ENCODE measurements at regions not wholly inside any gene's neighbourhood (a gene's known extent, or its start where the extent isn't known, plus 50 kb on each side); places are given as distances from the start of the nearest gene placed in this dataset.

- TF ChIP-seq AHDC1 (CRISPR knock-in tag; IDR thresholded peaks at IDR 0.05; ENCODE audit: borderline replicate concordance) (no peak), MXD1 (CRISPR knock-in tag; IDR thresholded peaks at IDR 0.05) (no peak), ZNF841 (CRISPR knock-in tag; IDR thresholded peaks at IDR 0.05; ENCODE audit: borderline replicate concordance) (no peak), ZNF746 (CRISPR knock-in tag; IDR thresholded peaks at IDR 0.05) (no peak), ERF (CRISPR knock-in tag; IDR thresholded peaks at IDR 0.05) (no peak), AKAP8 (CRISPR knock-in tag; IDR thresholded peaks at IDR 0.05) (no peak), ZNF333 (CRISPR knock-in tag; IDR thresholded peaks at IDR 0.05; ENCODE audit: borderline replicate concordance) (no peak), ZNF678 (CRISPR knock-in tag; IDR thresholded peaks at IDR 0.05) (no peak), MXI1 (IDR thresholded peaks at IDR 0.05; ENCODE audit: borderline replicate concordance, low read depth, low read length) (no peak), CBFB (CRISPR knock-in tag; IDR thresholded peaks at IDR 0.05) (no peak), ZNF138 (CRISPR knock-in tag; IDR thresholded peaks at IDR 0.05; ENCODE audit: low read depth) (no peak), ZNF788 (CRISPR knock-in tag; IDR thresholded peaks at IDR 0.05; ENCODE audit: borderline replicate concordance) (no peak), ARNTL (CRISPR knock-in tag; IDR thresholded peaks at IDR 0.05) (no peak), ZNF552 (CRISPR knock-in tag; IDR thresholded peaks at IDR 0.05; ENCODE audit: borderline replicate concordance) (no peak)
Measured at GRCh38 chr7:27305854-27306253, 63.3 kb downstream of the EVX1 start (continued).
